ENCODE measurements at regions not wholly inside any gene's neighbourhood (a gene's known extent, or its start where the extent isn't known, plus 50 kb on each side); places are given as distances from the start of the nearest gene placed in this dataset.

GRCh38 chr5:168174376-168174775 lies 117.1 kb upstream of the WWC1 start:
- TF ChIP-seq EZH2 (IDR thresholded peaks at IDR 0.05; ENCODE audit: insufficient read depth, poor library complexity, severe bottlenecking), result no peak
- no peak for TF ChIP-seq EZH2phosphoT487 (IDR thresholded peaks at IDR 0.05; ENCODE audit: insufficient read depth, low read depth)
